NCI-H146 treated with DMSO at 0.1 percent for 48 hours (cell line): ENCODE measurements at regions not wholly inside any gene's neighbourhood (a gene's known extent, or its start where the extent isn't known, plus 50 kb on each side); places are given as distances from the start of the nearest gene placed in this dataset.
"Not testable (repeated sequence)": the region's sequence is repeated elsewhere in the genome, so short reads cannot be mapped to it uniquely, and the experiment has no call there.

Source experiments
- DNase-seq: peaks from one replicate; lab custom pipeline; 2025; ENCODE audit not compliant: unreplicated experiment; lab: John Stamatoyannopoulos, UW

DNA sequence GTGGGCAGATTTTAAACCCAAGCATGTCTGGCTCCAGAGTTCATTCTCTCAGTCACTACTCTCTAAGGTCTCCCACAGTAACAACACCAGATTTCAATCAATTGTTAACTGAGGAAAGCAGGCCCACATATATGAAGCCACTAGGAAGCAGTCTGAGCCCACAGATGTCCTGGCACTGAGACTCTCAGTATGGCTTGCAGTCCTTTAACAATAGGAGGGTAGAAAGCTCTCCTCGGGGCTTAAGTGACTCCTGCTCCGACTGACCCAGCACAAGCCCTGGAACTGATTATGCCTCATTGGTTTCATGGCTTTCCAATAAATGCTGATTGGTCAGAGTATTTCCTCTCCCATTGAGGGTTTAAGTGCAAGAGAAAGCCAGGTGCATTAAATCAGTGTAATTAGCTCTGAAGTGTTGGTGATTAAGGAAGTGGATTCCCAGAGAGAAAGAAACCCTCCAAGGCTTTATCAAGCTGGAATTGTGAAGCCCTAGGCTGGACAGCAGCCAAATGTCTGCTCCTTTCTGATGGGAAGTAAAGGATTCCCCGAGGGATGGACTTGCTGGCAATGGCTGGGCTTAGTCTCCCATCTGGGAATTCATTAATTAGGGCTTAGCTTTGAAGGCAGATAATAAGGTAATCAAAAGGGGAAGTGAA, 76.6 kb upstream of the PROKR2 start:
- no peak for DNase-seq

DNA sequence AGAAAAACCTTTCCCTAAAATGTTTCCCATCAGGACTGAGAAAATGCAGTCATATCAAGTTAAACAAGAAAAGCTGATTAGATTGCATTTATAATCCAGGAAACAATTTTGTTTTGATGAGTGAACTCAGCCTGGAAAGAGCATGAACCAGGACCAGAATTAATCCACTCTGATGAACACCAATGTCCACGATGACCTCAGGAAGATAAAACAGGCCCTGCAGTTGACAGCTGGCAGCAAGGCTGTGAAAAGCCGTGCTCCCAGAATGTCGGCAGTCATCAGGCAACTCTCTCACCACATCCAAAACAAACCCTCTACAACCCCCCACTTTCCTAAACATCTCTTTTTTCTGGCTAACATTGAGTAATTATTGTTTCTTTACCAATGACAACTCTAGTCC, 74.0 kb upstream of the PROKR2 start:
- DNase-seq = no peak

DNA sequence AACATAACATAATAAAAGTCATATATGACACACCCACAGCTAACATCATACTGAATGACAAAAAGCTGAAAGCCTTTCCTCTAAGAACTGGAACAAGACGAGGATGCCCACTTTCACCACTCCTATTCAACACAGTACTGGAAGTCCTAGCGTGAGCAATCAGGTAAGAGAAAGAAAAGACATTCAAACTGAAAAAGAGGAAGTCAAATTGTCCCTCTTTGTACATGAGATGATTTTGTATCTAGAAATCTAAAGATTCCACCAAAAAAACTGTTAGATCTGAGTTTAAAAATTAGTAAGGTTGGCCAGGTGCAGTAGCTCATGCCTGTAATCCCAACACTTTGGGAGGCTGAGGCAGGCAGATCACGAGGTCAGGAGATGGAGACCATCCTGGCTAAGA, 70.1 kb upstream of the PROKR2 start:
- not testable (repeated sequence) for DNase-seq

DNA sequence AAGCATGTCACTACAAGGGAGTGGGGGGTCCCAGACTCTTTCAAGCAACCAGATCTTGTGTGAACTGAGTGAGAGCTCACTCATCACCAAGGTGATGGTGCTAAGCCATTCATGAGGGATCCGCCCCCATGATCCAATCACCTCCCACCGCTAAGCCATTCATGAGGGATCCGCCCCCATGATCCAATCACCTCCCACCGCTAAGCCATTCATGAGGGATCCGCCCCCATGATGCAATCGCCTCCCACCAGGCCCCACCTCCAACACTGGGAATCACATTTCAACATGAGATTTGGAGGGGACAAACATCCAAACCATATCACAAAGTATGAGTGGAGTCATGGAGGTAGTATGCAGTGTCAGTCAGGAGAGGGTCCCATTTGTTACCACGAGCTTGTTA, 64.8 kb upstream of the PROKR2 start:
- not testable (repeated sequence) for DNase-seq

DNA sequence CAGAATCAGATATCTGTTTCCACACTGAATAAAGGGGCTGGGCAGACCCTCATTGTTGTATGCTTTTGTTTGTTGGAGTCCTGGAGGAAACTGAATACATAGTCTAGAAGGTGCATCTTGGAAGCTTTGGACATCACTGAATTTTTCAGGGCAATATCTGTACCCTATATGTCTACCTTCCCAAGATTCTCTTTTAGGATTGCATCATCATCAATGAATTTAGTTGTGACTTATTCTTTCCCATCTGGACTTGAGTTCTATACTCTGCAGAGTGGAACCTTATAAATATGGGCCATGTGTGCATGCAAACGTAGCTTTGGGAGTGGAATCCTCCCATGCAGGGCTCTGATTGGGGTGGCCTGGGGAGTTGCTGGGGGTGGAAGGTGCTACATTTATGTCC, 60.7 kb upstream of the PROKR2 start:
- no peak for DNase-seq

DNA sequence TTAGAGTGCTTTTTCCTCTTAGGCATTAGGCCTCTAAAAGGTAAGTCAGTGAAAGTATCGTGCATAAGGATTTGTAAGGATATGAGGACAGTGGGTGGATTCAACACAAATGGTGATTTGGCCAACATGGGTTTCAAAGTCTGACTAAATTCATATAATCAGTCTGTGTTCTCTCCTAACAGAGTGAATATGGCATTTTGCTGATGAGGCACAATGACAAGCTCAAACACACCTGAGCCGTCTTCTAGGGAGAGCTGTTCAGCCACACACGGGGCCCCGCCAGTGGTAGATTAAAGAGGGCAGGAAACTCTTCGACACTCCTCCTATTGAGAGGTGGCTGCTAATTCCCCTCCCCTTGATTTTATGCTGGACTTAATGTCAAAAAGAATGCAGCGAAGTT, 59.5 kb upstream of the PROKR2 start:
- DNase-seq = no peak

DNA sequence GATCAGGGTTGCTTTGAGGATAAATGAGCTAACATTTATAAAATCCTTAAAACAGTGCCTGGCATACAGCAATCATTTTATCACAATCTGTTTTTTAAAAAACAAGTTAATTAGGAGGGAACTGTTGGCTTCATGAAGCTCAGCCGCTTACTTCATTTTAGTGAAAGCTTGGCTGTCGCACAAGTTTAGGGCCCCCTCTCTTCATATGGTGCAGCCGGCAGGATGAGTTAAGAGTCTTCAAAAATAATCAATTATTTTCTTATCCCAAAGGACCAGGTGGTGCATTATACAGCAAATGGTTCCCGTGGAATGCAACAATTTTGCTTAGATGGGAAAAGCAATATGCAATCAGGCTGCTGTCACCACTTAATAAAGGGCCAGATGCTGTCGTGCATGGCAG, 57.4 kb upstream of the PROKR2 start:
- DNase-seq = no peak

DNA sequence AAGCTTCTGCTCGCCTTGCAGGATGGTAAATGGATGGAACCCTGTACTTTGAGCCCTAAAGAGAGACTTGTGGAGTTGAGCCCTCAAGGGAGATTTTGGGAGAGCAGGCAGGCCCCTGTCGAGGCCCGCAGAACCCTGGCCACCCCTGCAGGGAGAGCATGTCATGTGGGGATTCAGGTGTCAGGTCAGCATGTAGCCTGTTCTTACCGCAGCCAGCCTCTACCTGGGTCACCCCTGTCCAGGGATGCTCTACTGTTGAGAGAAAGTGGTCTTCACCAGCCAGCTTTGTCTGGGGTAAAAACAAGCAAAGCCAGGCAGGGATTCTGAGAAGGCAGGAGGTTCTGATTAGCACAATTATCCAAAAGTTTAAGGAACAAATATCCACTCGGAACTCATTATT, 55.6 kb upstream of the PROKR2 start:
- DNase-seq = no peak

DNA sequence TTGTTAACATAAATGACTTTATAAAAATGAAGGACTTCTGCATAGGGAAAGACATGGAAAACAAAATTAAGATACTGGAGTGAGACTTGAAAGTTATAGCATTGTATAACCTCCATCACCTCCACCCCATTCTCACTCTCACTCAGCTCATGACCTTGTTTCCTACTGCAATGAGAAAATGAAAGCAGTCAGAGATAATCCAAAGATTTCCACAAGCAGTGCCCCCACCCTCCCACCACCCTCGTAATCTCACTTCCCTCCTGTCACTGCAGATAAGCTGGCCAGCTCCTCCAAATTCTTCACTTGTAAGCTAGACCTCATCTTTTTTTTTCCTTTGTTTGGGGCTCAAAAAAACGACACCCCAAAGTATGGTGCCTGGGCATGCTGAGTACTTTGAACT, 52.9 kb upstream of the PROKR2 start:
- no peak for DNase-seq
